ENCODE measurements at regions not wholly inside any gene's neighbourhood (a gene's known extent, or its start where the extent isn't known, plus 50 kb on each side); places are given as distances from the start of the nearest gene placed in this dataset.

DNA sequence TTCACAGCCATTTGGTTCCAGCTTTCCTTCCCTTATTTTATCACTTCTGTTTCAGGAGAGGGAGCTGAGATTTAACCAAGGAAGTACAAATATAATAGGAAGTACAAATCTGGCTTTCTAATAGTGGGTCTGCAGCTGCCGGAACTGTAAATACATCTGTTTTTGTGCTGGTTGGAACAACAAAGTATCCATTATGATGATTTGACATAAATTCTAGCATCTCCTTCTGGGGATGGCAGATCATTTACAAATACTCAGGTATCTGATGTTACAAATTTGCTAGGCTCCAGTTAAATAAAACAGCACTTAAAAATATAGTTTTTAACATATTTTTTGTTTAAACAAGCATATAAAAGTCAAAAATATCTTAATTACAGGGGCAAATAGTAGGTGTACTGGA is 131.3 kb upstream of the SMIM21 start:
- no peaks in the 10 kb centered on the region for H3K36me3 Mint-ChIP-seq
- no peak overlapping the region for H3K4me3 Mint-ChIP-seq
- peaks cover 3% of the 10 kb centered on the region for H3K4me1 Mint-ChIP-seq
- no peak for TF ChIP-seq CTCF (IDR thresholded peaks at IDR 0.05; ENCODE audit: unreplicated experiment)
- no peaks in the 10 kb centered on the region for H3K9me3 Mint-ChIP-seq
- H3K27me3 Mint-ChIP-seq (ENCODE audit: low read depth): peaks cover 3% of the 10 kb centered on the region
- no peak overlapping the region for H3K27ac Mint-ChIP-seq
- no peak for DNase-seq (ENCODE audit: low spot score in 2 of 2, unreplicated experiment in 2 of 2)

GRCh38 chr18:75556841-75557240 is 129.3 kb upstream of the SMIM21 start:
- peaks cover 3% of the 10 kb centered on the region for H3K4me1 Mint-ChIP-seq
- H3K36me3 Mint-ChIP-seq: no peaks in the 10 kb centered on the region
- H3K9me3 Mint-ChIP-seq: no peaks in the 10 kb centered on the region
- no peak for TF ChIP-seq CTCF (IDR thresholded peaks at IDR 0.05; ENCODE audit: unreplicated experiment)
- H3K27me3 Mint-ChIP-seq (ENCODE audit: low read depth): peaks cover 3% of the 10 kb centered on the region
- DNase-seq (ENCODE audit: low spot score in 2 of 2, unreplicated experiment in 2 of 2): no peak
- no peak overlapping the region for H3K27ac Mint-ChIP-seq
- H3K4me3 Mint-ChIP-seq: no peak overlapping the region

DNA sequence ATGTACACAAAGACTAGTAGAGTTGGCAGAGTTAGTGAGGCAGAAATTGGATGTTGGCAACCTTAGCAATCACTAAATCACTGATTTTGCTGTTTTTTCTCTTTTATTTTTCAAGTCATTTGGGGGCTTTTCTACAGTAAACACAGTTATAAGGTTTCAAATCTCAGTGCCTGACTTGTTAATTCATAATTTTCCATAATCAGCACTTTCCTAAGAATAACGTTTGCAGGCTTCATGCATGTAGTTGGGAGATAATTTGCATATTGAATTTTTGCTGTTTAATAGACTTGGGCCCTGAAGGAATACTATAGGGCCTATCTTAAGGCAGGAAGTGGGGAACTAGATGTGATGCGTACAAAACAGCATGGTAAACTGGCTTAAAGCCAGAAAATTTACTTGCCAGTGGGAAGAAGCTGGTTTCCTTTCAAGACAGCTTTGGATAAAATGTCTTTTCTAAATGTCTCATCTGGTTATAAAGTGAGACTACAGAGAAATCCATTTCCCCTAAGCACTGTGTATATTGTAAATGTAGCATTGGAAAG is 127.2 kb upstream of the SMIM21 start:
- Mint-ChIP-seq H3K27ac (no peak overlapping the region), H3K4me1 (peaks cover 24% of the 10 kb centered on the region), H3K9me3 (no peaks in the 10 kb centered on the region), H3K4me3 (no peak overlapping the region), H3K36me3 (no peaks in the 10 kb centered on the region), H3K27me3 (ENCODE audit: low read depth) (no peaks in the 10 kb centered on the region)
- TF ChIP-seq CTCF (IDR thresholded peaks at IDR 0.05; ENCODE audit: unreplicated experiment): no peak
- no peak for DNase-seq (ENCODE audit: low spot score in 2 of 2, unreplicated experiment in 2 of 2)

GRCh38 chr18:75554176-75554575 is 126.7 kb upstream of the SMIM21 start:
- no peak for TF ChIP-seq CTCF (IDR thresholded peaks at IDR 0.05; ENCODE audit: unreplicated experiment)
- Mint-ChIP-seq H3K4me3 (no peak overlapping the region), H3K4me1 (peaks cover 28% of the 10 kb centered on the region), H3K27ac (no peak overlapping the region), H3K27me3 (ENCODE audit: low read depth) (no peaks in the 10 kb centered on the region), H3K36me3 (no peaks in the 10 kb centered on the region), H3K9me3 (no peaks in the 10 kb centered on the region)
- no peak for DNase-seq (ENCODE audit: low spot score in 2 of 2, unreplicated experiment in 2 of 2)

GRCh38 chr18:75553021-75553420 is 125.5 kb upstream of the SMIM21 start:
- Mint-ChIP-seq H3K4me1 (peaks cover 37% of the 10 kb centered on the region), H3K4me3 (no peak overlapping the region), H3K36me3 (no peaks in the 10 kb centered on the region), H3K27me3 (ENCODE audit: low read depth) (no peaks in the 10 kb centered on the region), H3K9me3 (no peaks in the 10 kb centered on the region), H3K27ac (no peak overlapping the region)
- no peak for TF ChIP-seq CTCF (IDR thresholded peaks at IDR 0.05; ENCODE audit: unreplicated experiment)
- DNase-seq (ENCODE audit: low spot score in 2 of 2, unreplicated experiment in 2 of 2): no peak

GRCh38 chr18:75551071-75551470 is 123.6 kb upstream of the SMIM21 start:
- TF ChIP-seq CTCF (IDR thresholded peaks at IDR 0.05; ENCODE audit: unreplicated experiment): no peak
- H3K27ac Mint-ChIP-seq: peak overlapping the region; percentile 7
- no peak overlapping the region for H3K4me3 Mint-ChIP-seq
- no peaks in the 10 kb centered on the region for H3K27me3 Mint-ChIP-seq (ENCODE audit: low read depth)
- peaks cover 37% of the 10 kb centered on the region for H3K4me1 Mint-ChIP-seq
- DNase-seq (ENCODE audit: low spot score in 2 of 2, unreplicated experiment in 2 of 2): no peak
- no peaks in the 10 kb centered on the region for H3K9me3 Mint-ChIP-seq
- H3K36me3 Mint-ChIP-seq: no peaks in the 10 kb centered on the region
